OCI-LY1 (cell line): ENCODE measurements at regions not wholly inside any gene's neighbourhood (a gene's known extent, or its start where the extent isn't known, plus 50 kb on each side); places are given as distances from the start of the nearest gene placed in this dataset.

ENCODE experiments used
- CTCF ChIP-seq: fragments of 200-600 bp; sonication (generic), shearing (Covaris generic); IDR thresholded peaks from 2 replicates; pipeline ENCODE4 v1.5.1; 2017; ENCODE audit warnings: mild to moderate bottlenecking, antibody characterized with exemption, low read length, moderate library complexity, mixed read lengths
- EZH2 ChIP-seq: fragments of 200-600 bp; sonication (generic), shearing (Covaris generic); IDR thresholded peaks from 2 replicates; pipeline ENCODE4 v1.8.0; 2017; ENCODE audit warnings: borderline replicate concordance, mixed run types, mild to moderate bottlenecking, antibody characterized with exemption, low read length, moderate library complexity, mixed read lengths

DNA sequence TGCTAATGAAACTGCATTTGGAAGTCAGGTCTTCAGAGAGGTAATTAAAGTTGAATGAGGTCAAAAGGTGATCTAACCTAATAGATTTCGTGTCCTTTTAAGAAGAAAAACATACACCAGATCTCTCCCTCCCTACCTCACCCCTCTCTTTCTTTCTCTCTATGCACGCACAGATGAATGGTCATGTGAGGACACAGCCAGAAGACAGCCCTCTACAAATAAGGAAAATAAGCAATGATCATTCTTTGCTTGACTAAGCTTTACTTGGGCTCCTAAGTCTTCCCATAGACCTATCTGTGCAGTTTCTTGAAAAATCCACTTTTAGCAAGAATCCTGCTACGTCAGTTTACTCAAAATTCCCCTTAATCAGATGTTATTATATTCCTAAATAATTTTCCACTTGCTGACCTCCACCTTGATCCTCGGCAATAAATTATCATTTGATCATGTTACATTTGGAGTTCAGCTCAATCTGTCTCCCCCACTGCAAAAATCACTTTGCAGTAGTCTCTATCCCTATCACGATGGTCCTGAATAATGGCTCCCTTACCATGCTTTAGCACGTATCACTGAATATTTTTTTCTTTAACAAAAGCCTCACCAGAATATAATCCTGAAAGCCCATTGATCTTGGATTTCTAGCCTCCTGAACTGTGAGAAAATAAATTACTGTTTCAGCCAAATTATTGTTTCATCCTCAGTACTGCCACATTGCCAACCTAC lies 527.3 kb downstream of the GABRG1 start:
- no peak for TF ChIP-seq CTCF
- no peak for TF ChIP-seq EZH2
